B cell (primary cell): ENCODE measurements at regions not wholly inside any gene's neighbourhood (a gene's known extent, or its start where the extent isn't known, plus 50 kb on each side); places are given as distances from the start of the nearest gene placed in this dataset.
"Not testable (repeated sequence)": the region's sequence is repeated elsewhere in the genome, so short reads cannot be mapped to it uniquely, and the experiment has no call there.

Experiments used
- ATAC-seq: fragments of 200-7000 bp; cut with Tn5 transposase; one replicate; pipeline ENCODE4 v1.10.0; 2021; ENCODE audit warnings: low read depth, mild to moderate bottlenecking, moderate number of reproducible peaks, moderate library complexity
- CTCF ChIA-PET: fragments of 350-600 bp; sonication (Branson Sonifier 250); formaldehyde crosslinking; loops from one replicate; lab custom pipeline; 2021; ENCODE audit warnings: antibody characterized with exemption, inconsistent platforms; lab: Charles Lee
- POLR2A ChIA-PET: fragments of 350-600 bp; sonication (Branson Sonifier 250); formaldehyde crosslinking; loops from one replicate; lab custom pipeline; 2021; ENCODE audit warnings: antibody characterized with exemption; lab: Charles Lee
- DNase-seq: peaks from one replicate; pipeline ENCODE4 v3.0.0; 2013
- H2AFZ ChIP-seq: 2 replicates; pipeline ENCODE4 v1.6.1; 2012; ENCODE audit warnings: mild to moderate bottlenecking, low read depth, low read length; ENCODE audit not compliant: insufficient read depth, poor library complexity, severe bottlenecking
- H3K27ac ChIP-seq, 2 donors: 1 replicate in 1 of 2; 2 replicates in 1 of 2; pipeline ENCODE4 v1.5.1; 2012 to 2013; ENCODE audit warnings: low read length in 2 of 2, mild to moderate bottlenecking in 2 of 2, moderate library complexity in 1 of 2
- H3K27me3 ChIP-seq, 4 experiments: fragments of 200-600 bp in 1 of 4; sonication (generic) in 1 of 4; replicated peaks in 1 of 4; 1 replicate in 2 of 4; 2 replicates in 2 of 4; pipeline versions ENCODE4 v1.6.1 to v1.7.0; 2013 to 2016; ENCODE audit warnings: low read length in 3 of 4, mild to moderate bottlenecking in 2 of 4, mixed read lengths in 1 of 4, moderate library complexity in 1 of 4; ENCODE audit not compliant: insufficient read depth in 4 of 4, control insufficient read depth in 3 of 4; ENCODE audit errors: control extremely low read depth in 1 of 4
- H3K36me3 ChIP-seq, 2 experiments: replicated peaks in 1 of 2; 1 replicate in 1 of 2; 2 replicates in 1 of 2; pipeline versions ENCODE4 v1.6.1 to v1.7.1; 2013; ENCODE audit warnings: low read length in 1 of 2; ENCODE audit not compliant: insufficient read depth in 2 of 2, control insufficient read depth in 1 of 2; ENCODE audit errors: control extremely low read depth in 1 of 2, extremely low read depth in 1 of 2
- H3K4me1 ChIP-seq, 2 donors: fragments of 200-600 bp in 1 of 2; sonication (generic) in 1 of 2; 1 replicate in 1 of 2; 2 replicates in 1 of 2; pipeline versions ENCODE4 v1.5.1 to v1.6.1; 2013 to 2017; ENCODE audit warnings: low read length in 2 of 2; ENCODE audit not compliant: control insufficient read depth in 2 of 2, insufficient read depth in 2 of 2
- H3K4me2 ChIP-seq: replicated peaks from 2 replicates; pipeline ENCODE3; 2012; ENCODE audit warnings: mild to moderate bottlenecking, low read depth, low read length; ENCODE audit not compliant: poor library complexity, severe bottlenecking
- H3K4me3 ChIP-seq, 5 experiments: fragments of 200-600 bp in 1 of 5; sonication (generic) in 1 of 5; 1 replicate in 3 of 5; 2 replicates in 2 of 5; pipeline versions ENCODE4 v1.5.1 to v1.7.0; 2011 to 2016; ENCODE audit warnings: low read length in 4 of 5, mild to moderate bottlenecking in 4 of 5, low read depth in 2 of 5, control low read depth in 1 of 5, moderate library complexity in 1 of 5; ENCODE audit not compliant: insufficient read depth in 1 of 5; ENCODE audit errors: control extremely low read depth in 1 of 5, extremely low read depth in 1 of 5
- H3K79me2 ChIP-seq: fragments of 200-600 bp; sonication (generic); one replicate; pipeline ENCODE4 v1.6.0; 2016; ENCODE audit warnings: low read length; ENCODE audit not compliant: control insufficient read depth, insufficient read depth
- H3K9ac ChIP-seq: fragments of 200-600 bp; sonication (generic); 2 replicates; pipeline ENCODE4 v1.6.1; 2017; ENCODE audit warnings: mild to moderate bottlenecking, low read length, moderate library complexity
- H3K9me3 ChIP-seq, 3 donors: one replicate each; pipeline versions ENCODE4 v1.6.1 to v1.7.1; 2013; ENCODE audit warnings: low read length in 2 of 3; ENCODE audit not compliant: control insufficient read depth in 2 of 3, insufficient read depth in 1 of 3; ENCODE audit errors: control extremely low read depth in 1 of 3
- H4K20me1 ChIP-seq: 2 replicates; pipeline ENCODE4 v1.6.0; 2012; ENCODE audit warnings: mild to moderate bottlenecking, low read length; ENCODE audit not compliant: insufficient read depth, control insufficient read depth, poor library complexity, severe bottlenecking
- H3K27ac Mint-ChIP-seq: one replicate; pipeline ENCODE4 v1.8.0; 2021; ENCODE audit warnings: mixed read lengths
- H3K27me3 Mint-ChIP-seq: one replicate; pipeline ENCODE4 v1.8.0; 2021; ENCODE audit warnings: mixed read lengths
- H3K4me1 Mint-ChIP-seq: one replicate; pipeline ENCODE4 v1.8.0; 2021; ENCODE audit warnings: mixed read lengths
- H3K4me3 Mint-ChIP-seq: one replicate; pipeline ENCODE4 v1.8.0; 2021; ENCODE audit warnings: mixed read lengths
- H3K9me3 Mint-ChIP-seq: one replicate; pipeline ENCODE4 v1.8.0; 2022; ENCODE audit warnings: mixed read lengths; ENCODE audit not compliant: insufficient read depth
- WGBS: methylation state at CpG from one replicate; pipeline ENCODE4 v1.1.5; 2013; ENCODE audit warnings: missing lambda C conversion rate; ENCODE audit not compliant: insufficient coverage; 5-methylcytosine and 5-hydroxymethylcytosine counted together
- intact Hi-C: fragments of 100-400 bp; cut with micrococcal nuclease; formaldehyde crosslinking; loops from one replicate; pipeline ENCODE4 v1.10.0; 2022

DNA sequence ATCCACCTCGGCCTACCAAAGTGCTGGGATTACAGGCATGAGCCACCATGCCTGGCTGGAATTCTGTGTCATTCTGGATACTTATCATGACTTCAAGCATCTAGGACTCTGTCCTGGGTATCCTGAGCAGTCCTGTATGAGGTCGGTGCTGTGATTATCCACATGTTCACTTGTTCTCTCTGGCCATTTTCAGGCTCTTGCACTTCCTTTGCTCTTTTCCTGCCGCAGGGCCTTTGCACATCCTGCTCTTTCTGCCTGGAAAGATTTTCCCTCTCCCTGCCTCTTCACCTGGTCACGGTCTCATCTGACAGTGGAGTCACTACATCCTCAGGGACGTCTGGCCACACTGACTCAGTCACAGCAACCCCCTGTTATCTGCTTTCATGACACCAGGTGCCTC lies 184.6 kb upstream of the OSBPL11 start:
- intact Hi-C loops, H3K4me1 Mint-ChIP-seq, H3K9ac ChIP-seq, H3K4me2 ChIP-seq, H3K27me3 Mint-ChIP-seq, DNase-seq, ATAC-seq, CTCF ChIA-PET, H3K4me3 ChIP-seq, H3K9me3 ChIP-seq, H3K27ac Mint-ChIP-seq, H3K27me3 ChIP-seq, H3K79me2 ChIP-seq, H3K36me3 ChIP-seq, H3K4me1 ChIP-seq, H4K20me1 ChIP-seq, H3K27ac ChIP-seq, POLR2A ChIA-PET, H2AFZ ChIP-seq, H3K4me3 Mint-ChIP-seq, H3K9me3 Mint-ChIP-seq: not testable (repeated sequence)
- WGBS, result 97% methylated on average over 3 of the region's 5 CpGs

DNA sequence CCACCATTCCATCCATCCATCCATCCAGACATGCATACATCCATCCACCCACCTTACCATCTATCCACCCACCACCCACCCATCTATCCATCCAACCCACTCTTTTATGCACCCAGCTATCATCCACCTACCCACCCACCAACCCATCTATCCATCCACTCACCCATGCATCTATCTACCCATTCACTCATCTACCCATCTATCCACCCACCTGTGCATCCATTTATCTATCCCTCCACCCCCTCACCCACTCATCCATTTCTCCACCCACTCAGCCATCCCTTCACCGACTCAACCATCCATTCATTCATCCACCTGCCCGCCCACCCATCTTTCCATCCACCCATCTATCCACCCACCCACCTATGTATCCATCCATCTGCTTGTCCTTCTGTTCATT lies 186.4 kb upstream of the OSBPL11 start:
- H3K27me3 ChIP-seq, H3K9me3 ChIP-seq, ATAC-seq, H2AFZ ChIP-seq, H3K9me3 Mint-ChIP-seq, H3K27ac ChIP-seq, intact Hi-C loops, CTCF ChIA-PET, H3K4me3 Mint-ChIP-seq, H3K27ac Mint-ChIP-seq, H3K4me1 Mint-ChIP-seq, POLR2A ChIA-PET, DNase-seq, H3K36me3 ChIP-seq, H3K9ac ChIP-seq, H3K4me3 ChIP-seq, H4K20me1 ChIP-seq, H3K4me2 ChIP-seq, H3K79me2 ChIP-seq, H3K4me1 ChIP-seq: not testable (repeated sequence)
- 100% methylated on average over 1 of the region's 2 CpGs for WGBS
- H3K27me3 Mint-ChIP-seq, result peaks cover 16% of the 10 kb centered on the region

DNA sequence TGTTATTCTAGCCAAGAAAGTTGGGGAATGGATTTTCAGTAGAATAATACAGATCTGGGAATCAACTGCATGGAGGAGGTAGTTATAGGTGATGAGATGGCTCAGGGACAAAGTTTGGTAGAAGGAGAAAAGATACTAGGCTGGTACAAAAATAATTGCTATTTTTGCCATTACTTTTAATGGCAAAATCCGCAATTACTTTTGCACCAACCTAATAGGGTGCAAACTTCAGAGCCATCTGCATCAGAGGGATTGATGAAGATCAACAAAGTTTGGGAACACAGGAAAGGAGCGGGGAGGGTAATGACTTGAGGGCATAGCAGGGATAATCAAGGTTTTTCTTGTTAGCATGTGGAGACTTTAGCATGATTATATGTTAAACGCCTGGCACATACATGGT lies 178.7 kb upstream of the ROPN1B start:
- DNase-seq, H3K36me3 ChIP-seq, H3K4me3 ChIP-seq, H2AFZ ChIP-seq, H3K79me2 ChIP-seq, H3K27ac ChIP-seq, H3K4me3 Mint-ChIP-seq, POLR2A ChIA-PET, H3K9me3 Mint-ChIP-seq, H4K20me1 ChIP-seq, H3K27me3 ChIP-seq, H3K9ac ChIP-seq, H3K9me3 ChIP-seq, ATAC-seq, H3K27ac Mint-ChIP-seq, H3K4me2 ChIP-seq, H3K4me1 Mint-ChIP-seq, intact Hi-C loops, CTCF ChIA-PET, H3K4me1 ChIP-seq: not testable (repeated sequence)
- H3K27me3 Mint-ChIP-seq, result peaks cover 47% of the 10 kb centered on the region
- 100% methylated on average over 2 of the region's 3 CpGs for WGBS

DNA sequence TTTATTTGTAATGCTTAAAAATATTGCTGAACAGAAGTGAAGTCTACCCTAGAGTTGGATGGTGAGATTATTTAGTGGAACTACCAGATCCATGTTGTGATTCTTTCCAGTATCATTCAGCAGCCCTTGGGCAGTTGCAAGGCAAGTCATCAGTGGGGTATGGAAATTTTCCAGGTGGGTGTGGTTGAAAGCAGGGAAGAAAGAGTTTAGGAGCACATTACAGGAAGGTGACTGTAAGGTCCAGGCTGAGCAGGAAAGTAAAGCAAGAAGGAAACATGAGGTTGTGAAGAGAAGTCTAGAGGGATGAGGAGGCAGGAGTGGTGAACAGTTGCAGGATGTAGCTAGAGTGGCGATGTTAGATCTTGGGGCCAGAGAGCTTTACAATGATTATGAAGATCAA lies 178.0 kb upstream of the ROPN1B start:
- H2AFZ ChIP-seq, H4K20me1 ChIP-seq, H3K4me2 ChIP-seq, H3K27ac Mint-ChIP-seq, H3K4me3 ChIP-seq, H3K27me3 ChIP-seq, intact Hi-C loops, POLR2A ChIA-PET, DNase-seq, H3K4me1 ChIP-seq, H3K9me3 Mint-ChIP-seq, ATAC-seq, H3K27ac ChIP-seq, H3K79me2 ChIP-seq, CTCF ChIA-PET, H3K9ac ChIP-seq, H3K9me3 ChIP-seq, H3K4me1 Mint-ChIP-seq, H3K4me3 Mint-ChIP-seq, H3K36me3 ChIP-seq: not testable (repeated sequence)
- 100% methylated on average over 1 of the region's 1 CpG for WGBS
- peaks cover 47% of the 10 kb centered on the region for H3K27me3 Mint-ChIP-seq
